K562 (cell line): ENCODE measurements at regions not wholly inside any gene's neighbourhood (a gene's known extent, or its start where the extent isn't known, plus 50 kb on each side); places are given as distances from the start of the nearest gene placed in this dataset.

Experiments used
- ATAC-seq: fragments of 200-7000 bp; cut with Tn5 transposase; 3 replicates; pipeline ENCODE4 v1.9.1; 2020; ENCODE audit warnings: moderate library complexity
- BruUV-seq: library from RNA; stranded (reverse); fragments of 400-500 nt; replicated peaks from 2 replicates; lab custom pipeline; 2021; lab: Mats Ljungman, UMichigan
- CTCF ChIA-PET: fragments of 300-600 bp; formaldehyde crosslinking; extraction: SDS; loops from one replicate; lab custom pipeline; 2021; ENCODE audit warnings: low intra/inter-chr PET ratio; lab: Yijun Ruan, JAX
- POLR2A ChIA-PET: fragments of 300-600, 350-650 bp; sonication (Branson Sonifier 250); formaldehyde crosslinking; extraction: SDS; loops from one replicate; lab custom pipeline; 2021; ENCODE audit warnings: antibody characterized with exemption, inconsistent platforms; lab: Yijun Ruan, JAX
- DNase-seq, 4 experiments: peaks; one replicate each; pipeline versions ENCODE4 v3.0.0 to v3.0.0-alpha.2; 2011 to 2018; ENCODE audit warnings: low spot score in 3 of 4, mixed read lengths in 3 of 4; ENCODE audit errors: extremely low read depth in 1 of 4
- FAIRE-seq: peaks from 2 replicates; lab custom pipeline; 2011; peaks lifted over from hg19 to GRCh38; lab: Jason Lieb, UNC
- H2AFZ ChIP-seq: 2 replicates; pipeline ENCODE4 v1.6.0; 2011; ENCODE audit warnings: low read depth, low read length, control low read depth, inconsistent platforms
- H3K27ac ChIP-seq: fragments of 200-600 bp; 3 replicates; pipeline ENCODE4 v1.8.0; 2011; ENCODE audit warnings: low read depth, mild to moderate bottlenecking, control low read depth, inconsistent platforms, low read length, moderate library complexity, mixed read lengths; ENCODE audit errors: extremely low read depth
- H3K27me3 ChIP-seq, 2 experiments: fragments of 300-600 bp in 1 of 2; 2 replicates in 1 of 2; 3 replicates in 1 of 2; pipeline versions ENCODE4 v1.6.0 to v1.8.0; 2011; ENCODE audit warnings: inconsistent platforms in 2 of 2, low read length in 2 of 2, mild to moderate bottlenecking in 1 of 2, mixed read lengths in 1 of 2, moderate library complexity in 1 of 2; ENCODE audit not compliant: control insufficient read depth in 2 of 2, insufficient read depth in 2 of 2
- H3K36me3 ChIP-seq: fragments of 300-600 bp; 3 replicates; pipeline ENCODE4 v1.8.0; 2011; ENCODE audit warnings: mild to moderate bottlenecking, low read length, inconsistent platforms; ENCODE audit not compliant: control insufficient read depth, insufficient read depth
- H3K4me1 ChIP-seq, 2 experiments: fragments of 200-600 bp in 1 of 2; replicated peaks in 1 of 2; 2 replicates in 1 of 2; 3 replicates in 1 of 2; pipeline versions ENCODE4 v1.5.1 to v1.8.0; 2011; ENCODE audit warnings: inconsistent platforms in 2 of 2, low read length in 2 of 2, mild to moderate bottlenecking in 1 of 2, mixed read lengths in 1 of 2, moderate library complexity in 1 of 2; ENCODE audit not compliant: control insufficient read depth in 2 of 2, insufficient read depth in 2 of 2
- H3K4me2 ChIP-seq: 2 replicates; pipeline ENCODE4 v1.6.1; 2011; ENCODE audit warnings: low read length, control low read depth, inconsistent platforms, mixed read lengths; ENCODE audit not compliant: insufficient read depth
- H3K4me3 ChIP-seq: fragments of 200-600 bp; sonication (generic), shearing (Covaris generic); 2 replicates; pipeline ENCODE4 v1.5.1; 2016; ENCODE audit warnings: control low read depth, inconsistent platforms
- H3K79me2 ChIP-seq: fragments of 200-600 bp; 3 replicates; pipeline ENCODE4 v1.8.0; 2011; ENCODE audit warnings: low read length, inconsistent platforms; ENCODE audit not compliant: control insufficient read depth, insufficient read depth
- H3K9ac ChIP-seq, 2 experiments: 2 replicates each; pipeline versions ENCODE4 v1.6.0 to v1.6.1; 2011; ENCODE audit warnings: low read depth in 2 of 2, low read length in 2 of 2, control low read depth in 1 of 2, inconsistent platforms in 1 of 2, mild to moderate bottlenecking in 1 of 2, mixed read lengths in 1 of 2; ENCODE audit not compliant: insufficient read depth in 1 of 2
- H3K9me1 ChIP-seq: one replicate; pipeline ENCODE4 v1.6.0; 2011; ENCODE audit warnings: inconsistent platforms, mild to moderate bottlenecking, low read length, moderate library complexity; ENCODE audit not compliant: control insufficient read depth, insufficient read depth
- H3K9me3 ChIP-seq: replicated peaks from 2 replicates; pipeline ENCODE4 v1.5.1; 2011; ENCODE audit warnings: low read depth, low read length, inconsistent platforms; ENCODE audit not compliant: control insufficient read depth, insufficient read depth
- H4K20me1 ChIP-seq: replicated peaks from 2 replicates; pipeline ENCODE4 v1.6.1; 2011; ENCODE audit warnings: low read length, inconsistent platforms, mixed read lengths; ENCODE audit not compliant: control insufficient read depth, insufficient read depth
- ATF1 ChIP-seq, 2 experiments: fragments of 450-650 bp in 1 of 2; IDR thresholded peaks; 2 replicates each; pipeline ENCODE4 v1.6.1; 2016; ENCODE audit warnings: missing compliant biosample characterization in 1 of 2, missing genetic modification characterization in 1 of 2
- GTF2A2 ChIP-seq: IDR thresholded peaks from 2 replicates; pipeline ENCODE4 v1.6.1; 2016; ENCODE audit warnings: mild to moderate bottlenecking, missing genetic modification characterization, missing compliant biosample characterization
- KAT2B ChIP-seq: IDR thresholded peaks from one replicate; pipeline ENCODE4 v1.6.1; 2012; ENCODE audit warnings: low read depth, mild to moderate bottlenecking, control low read depth, inconsistent platforms, low read length, moderate library complexity
- MYC ChIP-seq, 2 experiments: fragments of 250-450 bp in 1 of 2; sonication (Bioruptor Pico) in 1 of 2; IDR thresholded peaks; 2 replicates each; pipeline versions ENCODE4 v1.5.1 to v1.6.1; 2012 to 2021; ENCODE audit warnings: low read depth in 2 of 2, borderline replicate concordance in 1 of 2, improper control_type of control experiment in 1 of 2, low read length in 1 of 2, mild to moderate bottlenecking in 1 of 2, moderate library complexity in 1 of 2
- NFE2L1 ChIP-seq: fragments of 450-650 bp; IDR thresholded peaks from 2 replicates; pipeline ENCODE4 v1.6.1; 2016; ENCODE audit warnings: missing genetic modification characterization, low read depth, mild to moderate bottlenecking, missing compliant biosample characterization, moderate library complexity, borderline replicate concordance
- NRF1 ChIP-seq, 2 experiments: fragments of 450-650 bp; IDR thresholded peaks in 1 of 2; conservative IDR thresholded peaks in 1 of 2; 2 replicates each; pipeline ENCODE4 v1.6.1; 2014; ENCODE audit warnings: mild to moderate bottlenecking in 2 of 2
- POLR2H ChIP-seq: IDR thresholded peaks from 2 replicates; pipeline ENCODE4 v1.6.1; 2016; ENCODE audit warnings: missing genetic modification characterization, low read depth, mild to moderate bottlenecking, control low read depth, missing compliant biosample characterization, moderate library complexity
- PTTG1 ChIP-seq: fragments of 450-650 bp; IDR thresholded peaks from 2 replicates; pipeline ENCODE4 v1.6.1; 2016; ENCODE audit warnings: low read depth, mild to moderate bottlenecking, missing genetic modification characterization, missing compliant biosample characterization
- RERE ChIP-seq: sonication (generic); formaldehyde crosslinking; IDR thresholded peaks from 2 replicates; pipeline ENCODE4 v1.8.0; 2023; ENCODE audit warnings: missing genetic modification reagents, mild to moderate bottlenecking, borderline replicate concordance
- SMAD4 ChIP-seq: fragments of 250-450 bp; sonication (Bioruptor Pico); conservative IDR thresholded peaks from 2 replicates; pipeline ENCODE4 v1.8.0; 2021; ENCODE audit warnings: inconsistent platforms, mild to moderate bottlenecking, moderate library complexity
- SMARCA4 ChIP-seq: fragments of 450-650 bp; IDR thresholded peaks from 2 replicates; pipeline ENCODE4 v1.6.1; 2016
- WGBS: fragments of 100-300 bp; shearing (Covaris generic); methylation state at CpG from one replicate; pipeline ENCODE4 v1.1.6; 2016; ENCODE audit warnings: low coverage, mixed read lengths; ENCODE audit not compliant: insufficient coverage; ENCODE audit errors: missing lambda C conversion rate; 5-methylcytosine and 5-hydroxymethylcytosine counted together
- in situ Hi-C: fragments of 300-500 bp; cut with MboI; formaldehyde crosslinking; loops from 4 replicates; pipeline ENCODE4 v1.15.0; 2018; ENCODE audit warnings: inconsistent platforms, mixed read lengths
- intact Hi-C: fragments of 100-400 bp; cut with micrococcal nuclease; formaldehyde crosslinking; loops from 2 replicates; pipeline ENCODE4 v1.14.2; 2022

- no TSS peak for BruUV-seq
- CTCF ChIA-PET = interaction anchor here (0.7 kb wide), 1 partner anchor 10 kb away, joined by 3 read pairs; no protein-coding TSS in a partner anchor
- in situ Hi-C loops = no loop called here
These were observed 76.4 kb upstream of the TLR3 start for GRCh38 chr4:185992585-185992984.

More at GRCh38 chr4:185992585-185992984, 76.4 kb upstream of the TLR3 start:
- Histone ChIP-seq H3K79me2 (no peaks in the 10 kb centered on the region), H3K27ac (no peak overlapping the region), H3K4me2 (no peak overlapping the region), H4K20me1 (no peaks in the 10 kb centered on the region; the same call in 1 of the 2 replicates), H2AFZ (no peak overlapping the region), H3K9me1 (no peaks in the 10 kb centered on the region), H3K9me3 (no peaks in the 10 kb centered on the region), H3K27me3 (peaks cover 0 to 1% of the 10 kb centered on the region in 2 experiments; a peak in 1 of 5 replicates), H3K4me1 (no peaks in the 10 kb centered on the region), H3K9ac (no peak overlapping the region), H3K36me3 (no peaks in the 10 kb centered on the region), H3K4me3 (no peak overlapping the region)
- DNase-seq (no peak), FAIRE-seq (no peak), ATAC-seq (no peak)
- intact Hi-C loops = no loop called here
- POLR2A ChIA-PET = no interaction called here
- TF ChIP-seq POLR2H (tag) (no peak), RERE (CRISPR knock-in tag) (no peak), SMARCA4 (no peak), SMAD4 (no peak), PTTG1 (tag) (no peak), MYC (IDR thresholded peaks at IDR 0.05; ENCODE audit: low read depth, low read length) (no peak), MYC (CRISPR knock-in tag; IDR thresholded peaks at IDR 0.05; ENCODE audit: borderline replicate concordance, low read depth) (no peak), NRF1 (conservative IDR thresholded peaks at IDR 0.05 in 1 of 2, IDR thresholded peaks at IDR 0.05 in 1 of 2) (no peak), NFE2L1 (tag) (no peak), GTF2A2 (tag) (no peak), ATF1 (CRISPR knock-in tag; IDR thresholded peaks at IDR 0.05) (no peak), ATF1 (tag; IDR thresholded peaks at IDR 0.05) (no peak), KAT2B (no peak)
- WGBS = 3% methylated on average over 2 of the region's 2 CpGs
